Keratinocyte (primary cell): ENCODE measurements at regions not wholly inside any gene's neighbourhood (a gene's known extent, or its start where the extent isn't known, plus 50 kb on each side); places are given as distances from the start of the nearest gene placed in this dataset.

Experiments
- DNase-seq: peaks from one replicate; pipeline ENCODE4 v3.0.0-alpha.2; 2011; ENCODE audit warnings: low read depth, missing footprints, low spot score
- FAIRE-seq: peaks from 2 replicates; lab custom pipeline; 2011; peaks lifted over from hg19 to GRCh38; lab: Jason Lieb, UNC
- H2AFZ ChIP-seq: 2 replicates; pipeline ENCODE4 v1.6.0; 2012; ENCODE audit warnings: low read length, control low read depth, inconsistent platforms; ENCODE audit not compliant: control insufficient read depth
- H3K27ac ChIP-seq: 2 replicates; pipeline ENCODE4 v1.5.1; 2011; ENCODE audit warnings: low read length; ENCODE audit not compliant: control insufficient read depth, insufficient read depth
- H3K27me3 ChIP-seq: 3 replicates; pipeline ENCODE4 v1.6.0; 2011; ENCODE audit warnings: low read length; ENCODE audit not compliant: control insufficient read depth, insufficient read depth; ENCODE audit errors: extremely low read depth
- H3K36me3 ChIP-seq, 2 experiments: 2 replicates in 1 of 2; 3 replicates in 1 of 2; pipeline ENCODE4 v1.5.1; 2011; ENCODE audit warnings: low read length in 2 of 2, mild to moderate bottlenecking in 1 of 2; ENCODE audit not compliant: control insufficient read depth in 2 of 2, insufficient read depth in 2 of 2; ENCODE audit errors: extremely low read depth in 1 of 2
- H3K4me1 ChIP-seq: 3 replicates; pipeline ENCODE4 v1.5.1; 2011; ENCODE audit warnings: low read length; ENCODE audit not compliant: control insufficient read depth, insufficient read depth; ENCODE audit errors: extremely low read depth
- H3K4me2 ChIP-seq: 3 replicates; pipeline ENCODE4 v1.6.0; 2011; ENCODE audit warnings: low read depth, low read length; ENCODE audit not compliant: control insufficient read depth, insufficient read depth; ENCODE audit errors: extremely low read depth
- H3K4me3 ChIP-seq, 3 experiments: fragments of 200-600 bp in 1 of 3; sonication (generic) in 1 of 3; 2 replicates in 2 of 3; 3 replicates in 1 of 3; pipeline ENCODE4 v1.5.1; 2011 to 2016; ENCODE audit warnings: low read length in 3 of 3, mild to moderate bottlenecking in 3 of 3, control low read depth in 2 of 3, inconsistent platforms in 1 of 3, low read depth in 1 of 3, mixed read lengths in 1 of 3, mixed run types in 1 of 3, moderate library complexity in 1 of 3; ENCODE audit not compliant: control insufficient read depth in 2 of 3, insufficient read depth in 2 of 3; ENCODE audit errors: extremely low read depth in 1 of 3
- H3K79me2 ChIP-seq: 2 replicates; pipeline ENCODE4 v1.6.0; 2012; ENCODE audit warnings: low read length; ENCODE audit not compliant: control insufficient read depth, insufficient read depth
- H3K9ac ChIP-seq: 3 replicates; pipeline ENCODE4 v1.6.0; 2011; ENCODE audit warnings: low read length; ENCODE audit not compliant: control insufficient read depth, insufficient read depth; ENCODE audit errors: extremely low read depth
- H3K9me1 ChIP-seq: 3 replicates; pipeline ENCODE4 v1.6.0; 2011; ENCODE audit warnings: low read length; ENCODE audit not compliant: control insufficient read depth, insufficient read depth; ENCODE audit errors: extremely low read depth
- H3K9me3 ChIP-seq: 2 replicates; pipeline ENCODE4 v1.5.1; 2012; ENCODE audit warnings: low read depth, low read length; ENCODE audit not compliant: control insufficient read depth
- H4K20me1 ChIP-seq: 3 replicates; pipeline ENCODE4 v1.6.0; 2011; ENCODE audit warnings: low read length; ENCODE audit not compliant: control insufficient read depth, insufficient read depth; ENCODE audit errors: extremely low read depth
- EZH2 ChIP-seq: IDR thresholded peaks from one replicate; pipeline ENCODE4 v1.6.1; 2012; ENCODE audit warnings: inconsistent platforms, mild to moderate bottlenecking, low read length, moderate library complexity
- dilution Hi-C: fragments of 300-500 bp; cut with MboI; formaldehyde crosslinking; loops from one replicate; pipeline ENCODE4 v1.7.0; 2020; ENCODE audit warnings: low sequenced_read_pairs; ENCODE audit not compliant: extremely low pct_ligation_motif_present
- TF ChIP-seq, protein P1 (sequence below), 3 experiments: IDR thresholded peaks in 1 of 3; conservative IDR thresholded peaks in 1 of 3; optimal IDR thresholded peaks in 1 of 3; 2 replicates in 2 of 3; 3 replicates in 1 of 3; pipeline versions ENCODE3 to v1.5.1; 2011; ENCODE audit warnings: low read length in 3 of 3, mild to moderate bottlenecking in 3 of 3, moderate library complexity in 2 of 3, control low read depth in 1 of 3, inconsistent platforms in 1 of 3; ENCODE audit not compliant: insufficient read depth in 2 of 3; ENCODE audit errors: extremely low read depth in 1 of 3

GRCh38 chr4:136893573-136893972 is 638.7 kb downstream of the PCDH18 start:
- H3K9ac ChIP-seq: no peak overlapping the region
- FAIRE-seq (no peak), DNase-seq (no peak)
- H3K4me3 ChIP-seq: no peak overlapping the region
- no peaks in the 10 kb centered on the region for H3K9me1 ChIP-seq
- H3K9me3 ChIP-seq: no peaks in the 10 kb centered on the region
- TF ChIP-seq, protein P1, sequence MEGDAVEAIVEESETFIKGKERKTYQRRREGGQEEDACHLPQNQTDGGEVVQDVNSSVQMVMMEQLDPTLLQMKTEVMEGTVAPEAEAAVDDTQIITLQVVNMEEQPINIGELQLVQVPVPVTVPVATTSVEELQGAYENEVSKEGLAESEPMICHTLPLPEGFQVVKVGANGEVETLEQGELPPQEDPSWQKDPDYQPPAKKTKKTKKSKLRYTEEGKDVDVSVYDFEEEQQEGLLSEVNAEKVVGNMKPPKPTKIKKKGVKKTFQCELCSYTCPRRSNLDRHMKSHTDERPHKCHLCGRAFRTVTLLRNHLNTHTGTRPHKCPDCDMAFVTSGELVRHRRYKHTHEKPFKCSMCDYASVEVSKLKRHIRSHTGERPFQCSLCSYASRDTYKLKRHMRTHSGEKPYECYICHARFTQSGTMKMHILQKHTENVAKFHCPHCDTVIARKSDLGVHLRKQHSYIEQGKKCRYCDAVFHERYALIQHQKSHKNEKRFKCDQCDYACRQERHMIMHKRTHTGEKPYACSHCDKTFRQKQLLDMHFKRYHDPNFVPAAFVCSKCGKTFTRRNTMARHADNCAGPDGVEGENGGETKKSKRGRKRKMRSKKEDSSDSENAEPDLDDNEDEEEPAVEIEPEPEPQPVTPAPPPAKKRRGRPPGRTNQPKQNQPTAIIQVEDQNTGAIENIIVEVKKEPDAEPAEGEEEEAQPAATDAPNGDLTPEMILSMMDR (optimal IDR thresholded peaks at IDR 0.05 in 1 of 3, IDR thresholded peaks at IDR 0.05 in 1 of 3, conservative IDR thresholded peaks at IDR 0.05 in 1 of 3; ENCODE audit: extremely low read depth in 1 of 3, insufficient read depth in 2 of 3, low read length in 3 of 3): no peak
- H2AFZ ChIP-seq: no peak overlapping the region
- H3K79me2 ChIP-seq: no peaks in the 10 kb centered on the region
- no peaks in the 10 kb centered on the region for H3K4me1 ChIP-seq
- dilution Hi-C loops: no loop called here
- H4K20me1 ChIP-seq: no peaks in the 10 kb centered on the region
- H3K27me3 ChIP-seq: no peaks in the 10 kb centered on the region
- H3K36me3 ChIP-seq: no peaks in the 10 kb centered on the region
- no peak overlapping the region for H3K27ac ChIP-seq
- no peak overlapping the region for H3K4me2 ChIP-seq

DNA sequence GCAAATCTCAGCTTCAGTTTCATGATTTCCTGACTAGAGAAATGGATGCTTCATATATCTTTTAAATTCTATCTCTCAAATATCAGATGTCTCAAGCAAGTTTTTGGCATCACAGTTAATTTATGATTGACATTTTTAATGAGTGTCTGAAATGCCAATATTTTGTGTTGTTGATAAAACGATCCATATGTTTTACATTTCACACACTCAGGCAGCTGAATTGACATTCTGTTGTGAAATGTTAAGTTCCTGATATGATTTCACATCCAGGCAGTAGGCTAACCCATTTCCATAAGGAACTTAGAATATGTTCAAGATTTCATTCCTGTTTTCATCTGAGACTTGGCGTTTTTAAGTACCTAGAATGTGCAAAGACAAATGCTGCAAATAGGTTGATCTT is 650.6 kb downstream of the PCDH18 start:
- H3K9me1 ChIP-seq: no peaks in the 10 kb centered on the region
- no peak overlapping the region for H3K9ac ChIP-seq
- no peaks in the 10 kb centered on the region for H3K9me3 ChIP-seq
- no peak overlapping the region for H3K27ac ChIP-seq
- H3K79me2 ChIP-seq: no peaks in the 10 kb centered on the region
- dilution Hi-C loops: no loop called here
- TF ChIP-seq, protein P1 (optimal IDR thresholded peaks at IDR 0.05 in 1 of 3, IDR thresholded peaks at IDR 0.05 in 1 of 3, conservative IDR thresholded peaks at IDR 0.05 in 1 of 3; ENCODE audit: extremely low read depth in 1 of 3, insufficient read depth in 2 of 3, low read length in 3 of 3): no peak
- no peak for TF ChIP-seq EZH2
- no peak overlapping the region for H3K4me3 ChIP-seq
- no peak overlapping the region for H2AFZ ChIP-seq
- H3K4me2 ChIP-seq: no peak overlapping the region
- no peaks in the 10 kb centered on the region for H4K20me1 ChIP-seq
- H3K27me3 ChIP-seq: no peaks in the 10 kb centered on the region
- DNase-seq: no peak
- no peak for FAIRE-seq
- H3K4me1 ChIP-seq: no peaks in the 10 kb centered on the region
- H3K36me3 ChIP-seq: no peaks in the 10 kb centered on the region
